GM23338 (cell line): ENCODE measurements at regions not wholly inside any gene's neighbourhood (a gene's known extent, or its start where the extent isn't known, plus 50 kb on each side); places are given as distances from the start of the nearest gene placed in this dataset.

Source experiments
- ATAC-seq: fragments of 200-7000 bp; cut with Tn5 transposase; 3 replicates; pipeline ENCODE4 v1.9.1; 2020
- DNase-seq: peaks from one replicate; pipeline ENCODE4 v3.0.0-alpha.2; 2015; ENCODE audit warnings: low spot score
- H2AFZ ChIP-seq: fragments of 200-600 bp; sonication (generic); 2 replicates; pipeline ENCODE4 v1.8.0; 2016; ENCODE audit warnings: antibody characterized with exemption, mild to moderate bottlenecking, moderate library complexity
- H3F3A ChIP-seq: fragments of 200-600 bp; sonication (generic); replicated peaks from 2 replicates; pipeline ENCODE4 v1.8.0; 2017; ENCODE audit warnings: antibody characterized with exemption, mixed run types, low read depth
- H3K27ac ChIP-seq: fragments of 200-600 bp; sonication (generic); 2 replicates; pipeline ENCODE4 v1.6.1; 2016; ENCODE audit warnings: low read depth
- H3K27me3 ChIP-seq: fragments of 200-600 bp; sonication (generic); 2 replicates; pipeline ENCODE4 v1.8.0; 2016; ENCODE audit warnings: mild to moderate bottlenecking, mixed run types, moderate library complexity; ENCODE audit not compliant: insufficient read depth
- H3K36me3 ChIP-seq: fragments of 200-600 bp; sonication (generic); 2 replicates; pipeline ENCODE4 v1.8.0; 2016; ENCODE audit warnings: mild to moderate bottlenecking; ENCODE audit not compliant: insufficient read depth
- H3K4me1 ChIP-seq: fragments of 200-600 bp; sonication (generic); 2 replicates; pipeline ENCODE4 v1.8.0; 2016; ENCODE audit warnings: mild to moderate bottlenecking, moderate library complexity; ENCODE audit not compliant: insufficient read depth
- H3K4me2 ChIP-seq: fragments of 200-600 bp; sonication (generic); 2 replicates; pipeline ENCODE4 v1.7.1; 2017; ENCODE audit warnings: mixed run types
- H3K4me3 ChIP-seq: fragments of 200-600 bp; sonication (generic); 2 replicates; pipeline ENCODE4 v1.6.1; 2016; ENCODE audit warnings: mixed run types
- H3K79me2 ChIP-seq: fragments of 200-600 bp; sonication (generic); replicated peaks from 2 replicates; pipeline ENCODE4 v1.8.0; 2017; ENCODE audit warnings: mild to moderate bottlenecking; ENCODE audit not compliant: insufficient read depth
- H3K9me2 ChIP-seq: fragments of 200-600 bp; sonication (generic); 2 replicates; pipeline ENCODE4 v1.8.0; 2017; ENCODE audit not compliant: insufficient read depth
- H4K20me1 ChIP-seq: fragments of 200-600 bp; sonication (generic); replicated peaks from 2 replicates; pipeline ENCODE4 v1.8.0; 2017; ENCODE audit warnings: mild to moderate bottlenecking; ENCODE audit not compliant: insufficient read depth
- H3K27ac Mint-ChIP-seq: 2 replicates; pipeline ENCODE4 v1.8.0; 2020; ENCODE audit warnings: inconsistent platforms, mild to moderate bottlenecking, moderate library complexity, mixed read lengths
- H3K27me3 Mint-ChIP-seq: 3 replicates; pipeline ENCODE4 v1.8.0; 2022; ENCODE audit warnings: low read depth, mild to moderate bottlenecking, moderate library complexity, mixed read lengths, inconsistent platforms; ENCODE audit not compliant: insufficient read depth, poor library complexity
- H3K36me3 Mint-ChIP-seq: 3 replicates; pipeline ENCODE4 v1.8.0; 2021; ENCODE audit warnings: low read depth, mild to moderate bottlenecking, inconsistent platforms, moderate library complexity, mixed read lengths
- H3K4me1 Mint-ChIP-seq: 3 replicates; pipeline ENCODE4 v1.8.0; 2020; ENCODE audit warnings: mild to moderate bottlenecking, inconsistent platforms, mixed read lengths
- H3K4me3 Mint-ChIP-seq: 3 replicates; pipeline ENCODE4 v1.8.0; 2021; ENCODE audit warnings: moderate library complexity, mild to moderate bottlenecking, inconsistent platforms, mixed read lengths
- H3K9me3 Mint-ChIP-seq: 3 replicates; pipeline ENCODE4 v1.8.0; 2020; ENCODE audit warnings: moderate library complexity, mild to moderate bottlenecking, inconsistent platforms, mixed read lengths
- CREB1 ChIP-seq: fragments of 250-450 bp; sonication (Bioruptor Pico); IDR thresholded peaks from 2 replicates; pipeline ENCODE4 v1.5.0; 2020; ENCODE audit warnings: low read depth, mild to moderate bottlenecking, moderate library complexity
- EZH2 ChIP-seq: fragments of 200-600 bp; sonication (generic); IDR thresholded peaks from one replicate; pipeline ENCODE4 v1.8.0; 2017; ENCODE audit warnings: antibody characterized with exemption, mild to moderate bottlenecking, low read depth; ENCODE audit not compliant: unreplicated experiment
- EZH2phosphoT487 ChIP-seq: fragments of 200-600 bp; sonication (generic); IDR thresholded peaks from one replicate; pipeline ENCODE4 v1.8.1; 2018; ENCODE audit warnings: antibody characterized with exemption; ENCODE audit not compliant: unreplicated experiment
- JUNB ChIP-seq: IDR thresholded peaks from one replicate; pipeline ENCODE4 v1.6.1; 2016; ENCODE audit warnings: antibody characterized with exemption; ENCODE audit not compliant: unreplicated experiment
- NANOG ChIP-seq: IDR thresholded peaks from 2 replicates; pipeline ENCODE4 v1.6.1; 2016; ENCODE audit warnings: antibody characterized with exemption, borderline replicate concordance
- STAT1 ChIP-seq: IDR thresholded peaks from one replicate; pipeline ENCODE4 v1.6.1; 2016; ENCODE audit warnings: antibody characterized with exemption; ENCODE audit not compliant: unreplicated experiment
- ZNF114 ChIP-seq: fragments of 250-450 bp; sonication (Bioruptor Pico); IDR thresholded peaks from 2 replicates; pipeline ENCODE4 v1.5.0; 2020; ENCODE audit warnings: mild to moderate bottlenecking, moderate library complexity
- ZNF331 ChIP-seq: fragments of 250-450 bp; sonication (Bioruptor Pico); IDR thresholded peaks from 2 replicates; pipeline ENCODE4 v1.5.0; 2020; ENCODE audit warnings: low read depth, mild to moderate bottlenecking, moderate library complexity
- TF ChIP-seq, protein P1 (sequence below): IDR thresholded peaks from one replicate; pipeline ENCODE4 v1.6.1; 2018; ENCODE audit warnings: antibody characterized with exemption; ENCODE audit not compliant: unreplicated experiment
- TF ChIP-seq, protein P2 (sequence below), 2 experiments: fragments of 200-600 bp in 1 of 2; sonication (generic) in 1 of 2; conservative IDR thresholded peaks; 2 replicates each; pipeline versions ENCODE4 v1.5.1 to v1.6.1; 2016 to 2017; ENCODE audit warnings: antibody characterized with exemption in 2 of 2, low read depth in 2 of 2, mild to moderate bottlenecking in 2 of 2, moderate library complexity in 1 of 2
- TF ChIP-seq, protein P3 (sequence below): IDR thresholded peaks from 2 replicates; pipeline ENCODE4 v1.6.1; 2016; ENCODE audit warnings: antibody characterized with exemption

DNA sequence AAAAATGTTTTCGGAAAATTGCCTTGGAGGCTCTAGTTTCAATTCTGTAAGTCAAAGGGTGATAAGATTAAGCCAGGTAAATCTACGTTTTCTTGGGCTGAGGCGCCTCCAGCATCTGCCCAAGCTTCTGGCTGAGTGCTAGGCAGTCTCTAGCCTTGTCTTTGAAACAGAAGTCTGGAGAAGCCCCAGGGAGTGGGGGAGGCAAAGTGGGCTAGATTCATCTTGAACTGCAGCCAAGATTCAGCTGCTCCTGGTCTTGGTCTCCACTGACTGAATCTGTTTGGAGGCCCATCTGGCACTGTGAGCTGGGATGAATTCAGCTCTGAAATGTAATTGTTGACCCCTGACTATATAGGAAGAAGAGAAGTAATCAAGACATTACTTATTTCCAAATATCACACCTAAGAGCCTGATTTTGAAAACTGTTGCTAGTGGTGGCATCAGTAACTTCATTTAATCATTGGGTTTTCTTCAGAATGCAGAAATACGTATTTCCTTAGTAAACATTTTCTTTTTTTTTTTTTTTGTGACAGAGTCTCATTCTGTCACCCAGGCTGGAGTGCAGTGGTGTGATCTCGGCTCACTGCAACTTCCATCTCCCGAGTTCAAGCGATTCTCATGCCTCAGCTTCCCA, 187.3 kb upstream of the LEF1 start (continued):
- TF ChIP-seq, protein P1, sequence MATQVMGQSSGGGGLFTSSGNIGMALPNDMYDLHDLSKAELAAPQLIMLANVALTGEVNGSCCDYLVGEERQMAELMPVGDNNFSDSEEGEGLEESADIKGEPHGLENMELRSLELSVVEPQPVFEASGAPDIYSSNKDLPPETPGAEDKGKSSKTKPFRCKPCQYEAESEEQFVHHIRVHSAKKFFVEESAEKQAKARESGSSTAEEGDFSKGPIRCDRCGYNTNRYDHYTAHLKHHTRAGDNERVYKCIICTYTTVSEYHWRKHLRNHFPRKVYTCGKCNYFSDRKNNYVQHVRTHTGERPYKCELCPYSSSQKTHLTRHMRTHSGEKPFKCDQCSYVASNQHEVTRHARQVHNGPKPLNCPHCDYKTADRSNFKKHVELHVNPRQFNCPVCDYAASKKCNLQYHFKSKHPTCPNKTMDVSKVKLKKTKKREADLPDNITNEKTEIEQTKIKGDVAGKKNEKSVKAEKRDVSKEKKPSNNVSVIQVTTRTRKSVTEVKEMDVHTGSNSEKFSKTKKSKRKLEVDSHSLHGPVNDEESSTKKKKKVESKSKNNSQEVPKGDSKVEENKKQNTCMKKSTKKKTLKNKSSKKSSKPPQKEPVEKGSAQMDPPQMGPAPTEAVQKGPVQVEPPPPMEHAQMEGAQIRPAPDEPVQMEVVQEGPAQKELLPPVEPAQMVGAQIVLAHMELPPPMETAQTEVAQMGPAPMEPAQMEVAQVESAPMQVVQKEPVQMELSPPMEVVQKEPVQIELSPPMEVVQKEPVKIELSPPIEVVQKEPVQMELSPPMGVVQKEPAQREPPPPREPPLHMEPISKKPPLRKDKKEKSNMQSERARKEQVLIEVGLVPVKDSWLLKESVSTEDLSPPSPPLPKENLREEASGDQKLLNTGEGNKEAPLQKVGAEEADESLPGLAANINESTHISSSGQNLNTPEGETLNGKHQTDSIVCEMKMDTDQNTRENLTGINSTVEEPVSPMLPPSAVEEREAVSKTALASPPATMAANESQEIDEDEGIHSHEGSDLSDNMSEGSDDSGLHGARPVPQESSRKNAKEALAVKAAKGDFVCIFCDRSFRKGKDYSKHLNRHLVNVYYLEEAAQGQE, result no peak
- TF ChIP-seq ZNF331 (CRISPR knock-in tag) (no peak), EZH2 (no peak)
- TF ChIP-seq, protein P2, sequence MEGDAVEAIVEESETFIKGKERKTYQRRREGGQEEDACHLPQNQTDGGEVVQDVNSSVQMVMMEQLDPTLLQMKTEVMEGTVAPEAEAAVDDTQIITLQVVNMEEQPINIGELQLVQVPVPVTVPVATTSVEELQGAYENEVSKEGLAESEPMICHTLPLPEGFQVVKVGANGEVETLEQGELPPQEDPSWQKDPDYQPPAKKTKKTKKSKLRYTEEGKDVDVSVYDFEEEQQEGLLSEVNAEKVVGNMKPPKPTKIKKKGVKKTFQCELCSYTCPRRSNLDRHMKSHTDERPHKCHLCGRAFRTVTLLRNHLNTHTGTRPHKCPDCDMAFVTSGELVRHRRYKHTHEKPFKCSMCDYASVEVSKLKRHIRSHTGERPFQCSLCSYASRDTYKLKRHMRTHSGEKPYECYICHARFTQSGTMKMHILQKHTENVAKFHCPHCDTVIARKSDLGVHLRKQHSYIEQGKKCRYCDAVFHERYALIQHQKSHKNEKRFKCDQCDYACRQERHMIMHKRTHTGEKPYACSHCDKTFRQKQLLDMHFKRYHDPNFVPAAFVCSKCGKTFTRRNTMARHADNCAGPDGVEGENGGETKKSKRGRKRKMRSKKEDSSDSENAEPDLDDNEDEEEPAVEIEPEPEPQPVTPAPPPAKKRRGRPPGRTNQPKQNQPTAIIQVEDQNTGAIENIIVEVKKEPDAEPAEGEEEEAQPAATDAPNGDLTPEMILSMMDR (conservative IDR thresholded peaks at IDR 0.05; ENCODE audit: low read depth in 2 of 2), result no peak

DNA sequence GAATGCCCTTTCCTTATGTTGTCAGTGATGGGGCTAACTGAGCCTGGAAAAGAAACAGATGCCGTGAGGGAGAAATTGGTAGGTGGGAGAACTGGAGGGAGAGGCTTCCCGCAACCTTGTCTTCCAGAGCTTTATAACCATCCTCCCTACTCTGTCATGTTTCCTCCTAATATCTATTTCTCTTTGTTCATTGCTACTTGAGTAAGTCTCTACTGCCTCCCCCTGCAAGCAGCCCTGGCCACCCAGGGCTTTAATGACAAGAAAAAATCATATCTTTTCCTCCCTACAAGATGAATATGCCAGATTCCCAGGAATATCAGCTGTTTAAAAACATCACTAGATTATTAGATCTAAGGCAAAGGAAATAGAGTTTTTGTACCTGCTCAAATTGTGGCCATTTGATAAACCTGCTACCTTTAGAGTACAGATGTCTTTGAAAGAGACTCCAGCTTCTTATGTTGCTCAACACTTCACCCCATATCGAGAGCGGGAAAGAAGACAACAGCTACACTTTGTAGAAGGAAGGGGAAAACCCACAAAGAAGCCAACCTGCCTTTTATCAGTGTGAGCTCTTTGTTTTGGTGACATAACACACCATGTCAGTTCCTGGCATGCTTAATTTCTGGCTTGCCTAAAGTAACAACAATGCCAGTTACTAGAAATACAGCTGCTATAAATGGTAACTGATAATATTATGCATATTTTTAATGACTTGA, 186.6 kb upstream of the LEF1 start:
- Histone ChIP-seq H4K20me1 (no peaks in the 10 kb centered on the region), H3K79me2 (no peaks in the 10 kb centered on the region), H3F3A (no peaks in the 10 kb centered on the region), H3K4me2 (no peak overlapping the region), H2AFZ (peak overlapping the region; percentile 52; the same call in 1 of the 2 replicates), H3K27ac (no peak overlapping the region), H3K4me1 (peaks cover 8% of the 10 kb centered on the region), H3K27me3 (no peaks in the 10 kb centered on the region), H3K4me3 (no peak overlapping the region), H3K36me3 (no peaks in the 10 kb centered on the region), H3K9me2 (no peaks in the 10 kb centered on the region)
- no peaks in the 10 kb centered on the region for H3K36me3 Mint-ChIP-seq
- ATAC-seq (peak; percentile 76), DNase-seq (no peak)
- peaks cover 10% of the 10 kb centered on the region for H3K4me1 Mint-ChIP-seq
- H3K27me3 Mint-ChIP-seq, result peaks cover 3% of the 10 kb centered on the region
- no peaks in the 10 kb centered on the region for H3K9me3 Mint-ChIP-seq
- H3K27ac Mint-ChIP-seq, result no peak overlapping the region
- H3K4me3 Mint-ChIP-seq, result no peak overlapping the region
- TF ChIP-seq, protein P3, sequence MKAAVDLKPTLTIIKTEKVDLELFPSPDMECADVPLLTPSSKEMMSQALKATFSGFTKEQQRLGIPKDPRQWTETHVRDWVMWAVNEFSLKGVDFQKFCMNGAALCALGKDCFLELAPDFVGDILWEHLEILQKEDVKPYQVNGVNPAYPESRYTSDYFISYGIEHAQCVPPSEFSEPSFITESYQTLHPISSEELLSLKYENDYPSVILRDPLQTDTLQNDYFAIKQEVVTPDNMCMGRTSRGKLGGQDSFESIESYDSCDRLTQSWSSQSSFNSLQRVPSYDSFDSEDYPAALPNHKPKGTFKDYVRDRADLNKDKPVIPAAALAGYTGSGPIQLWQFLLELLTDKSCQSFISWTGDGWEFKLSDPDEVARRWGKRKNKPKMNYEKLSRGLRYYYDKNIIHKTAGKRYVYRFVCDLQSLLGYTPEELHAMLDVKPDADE, result no peak
- no peak for TF ChIP-seq STAT1
- no peak for TF ChIP-seq JUNB
- no peak for TF ChIP-seq ZNF114
- no peak for TF ChIP-seq ZNF331 (CRISPR knock-in tag)
- TF ChIP-seq EZH2, result no peak
- TF ChIP-seq CREB1 (CRISPR knock-in tag), result no peak
- TF ChIP-seq NANOG, result no peak
- no peak for TF ChIP-seq EZH2phosphoT487
